Vagina (tissue), 2 donors: ENCODE measurements at regions not wholly inside any gene's neighbourhood (a gene's known extent, or its start where the extent isn't known, plus 50 kb on each side); places are given as distances from the start of the nearest gene placed in this dataset.
A peak's percentile ranks its signal among the peaks of the same experiment; 100 is the strongest.

ENCODE experiments used
- DNase-seq, 2 donors: peaks; one replicate each; pipeline ENCODE4 v3.0.0-alpha.2; 2017; ENCODE audit errors: extremely low spot score in 2 of 2
- H3K27ac ChIP-seq: fragments of 200-600 bp; sonication (generic); one replicate; pipeline ENCODE4 v1.5.1; 2019
- H3K27me3 ChIP-seq: fragments of 200-600 bp; sonication (generic); one replicate; pipeline ENCODE4 v1.5.1; 2019
- H3K36me3 ChIP-seq, 2 donors: fragments of 200-600 bp; sonication (generic); one replicate each; pipeline ENCODE4 v1.5.1; 2017 to 2019
- H3K4me1 ChIP-seq: fragments of 200-600 bp; sonication (generic); one replicate; pipeline ENCODE4 v1.5.1; 2019
- H3K4me3 ChIP-seq, 2 donors: fragments of 200-600 bp; sonication (generic); 1 replicate in 1 of 2; 2 replicates in 1 of 2; pipeline ENCODE4 v1.5.1; 2016 to 2019
- H3K9me3 ChIP-seq: fragments of 200-600 bp; sonication (generic); one replicate; pipeline ENCODE4 v1.5.1; 2019
- CTCF ChIP-seq, 3 experiments: fragments of 450-650 bp in 2 of 3; fragments of 200-600 bp in 1 of 3; sonication (generic) in 1 of 3; IDR thresholded peaks; one replicate each; pipeline ENCODE4 v1.5.1; 2017 to 2019; ENCODE audit warnings: antibody characterized with exemption in 3 of 3, mild to moderate bottlenecking in 2 of 3, moderate library complexity in 2 of 3
- POLR2A ChIP-seq, 2 donors: fragments of 450-650 bp; IDR thresholded peaks; one replicate each; pipeline ENCODE4 v1.6.1; 2017; ENCODE audit warnings: antibody characterized with exemption in 2 of 2, mild to moderate bottlenecking in 2 of 2, moderate library complexity in 2 of 2
- POLR2AphosphoS5 ChIP-seq, 2 donors: sonication (generic); formaldehyde crosslinking; IDR thresholded peaks; one replicate each; pipeline ENCODE4 v1.9.0; 2017; ENCODE audit warnings: antibody characterized with exemption in 2 of 2, mild to moderate bottlenecking in 2 of 2, low read depth in 1 of 2; ENCODE audit not compliant: insufficient read depth in 1 of 2
- intact Hi-C: fragments of 100-400 bp; cut with DNase I; formaldehyde crosslinking; loops from one replicate; pipeline ENCODE4 v1.15.1; 2023

GRCh38 chr16:54602666-54603065, 316.1 kb upstream of the IRX3 start:
- TF ChIP-seq CTCF (IDR thresholded peaks at IDR 0.05) (no peak), POLR2AphosphoS5 (IDR thresholded peaks at IDR 0.05; ENCODE audit: insufficient read depth in 1 of 2, low read depth in 1 of 2) (no peak), POLR2A (IDR thresholded peaks at IDR 0.05) (no peak)
- Histone ChIP-seq H3K36me3 (no peaks in the 10 kb centered on the region), H3K4me3 (no peak overlapping the region), H3K27me3 (no peaks in the 10 kb centered on the region), H3K4me1 (no peaks in the 10 kb centered on the region), H3K9me3 (no peaks in the 10 kb centered on the region), H3K27ac (no peak overlapping the region)
- peak in 1 of 2 donors; percentile 37 for DNase-seq
- intact Hi-C loops, result no loop called here

- peak; percentile 12 to 54 for DNase-seq
- no peaks in the 10 kb centered on the region for H3K4me1 ChIP-seq
- H3K27ac ChIP-seq, result no peak overlapping the region
- no peaks in the 10 kb centered on the region for H3K9me3 ChIP-seq
- H3K36me3 ChIP-seq, result no peaks in the 10 kb centered on the region
- no peaks in the 10 kb centered on the region for H3K27me3 ChIP-seq
- H3K4me3 ChIP-seq, result no peak overlapping the region
- TF ChIP-seq CTCF (IDR thresholded peaks at IDR 0.05), result no peak
- TF ChIP-seq POLR2AphosphoS5 (IDR thresholded peaks at IDR 0.05; ENCODE audit: insufficient read depth in 1 of 2, low read depth in 1 of 2), result no peak
- TF ChIP-seq POLR2A (IDR thresholded peaks at IDR 0.05), result no peak
- intact Hi-C loops, result no loop called here
Measured at GRCh38 chr16:54597222-54597621, 310.6 kb upstream of the IRX3 start.

- Histone ChIP-seq H3K4me1 (no peaks in the 10 kb centered on the region), H3K27me3 (no peaks in the 10 kb centered on the region)
Measured at GRCh38 chr16:54595621-54596020, 309.0 kb upstream of the IRX3 start.

GRCh38 chr16:54594601-54595391, 308.2 kb upstream of the IRX3 start:
- intact Hi-C loops, result no loop called here

More at GRCh38 chr16:54595621-54596020, 309.0 kb upstream of the IRX3 start:
- Histone ChIP-seq H3K9me3 (no peaks in the 10 kb centered on the region), H3K27ac (no peak overlapping the region), H3K36me3 (no peaks in the 10 kb centered on the region), H3K4me3 (no peak overlapping the region)
- TF ChIP-seq POLR2AphosphoS5 (IDR thresholded peaks at IDR 0.05; ENCODE audit: insufficient read depth in 1 of 2, low read depth in 1 of 2) (no peak), POLR2A (IDR thresholded peaks at IDR 0.05) (no peak), CTCF (IDR thresholded peaks at IDR 0.05) (no peak)
- intact Hi-C loops, result no loop called here
- peak in 1 of 2 donors; percentile 61 for DNase-seq

More at GRCh38 chr16:54594601-54595391, 308.2 kb upstream of the IRX3 start:
- H3K27me3 ChIP-seq, result no peaks in the 10 kb centered on the region
- no peaks in the 10 kb centered on the region for H3K36me3 ChIP-seq
- TF ChIP-seq CTCF (IDR thresholded peaks at IDR 0.05) (no peak), POLR2AphosphoS5 (IDR thresholded peaks at IDR 0.05; ENCODE audit: insufficient read depth in 1 of 2, low read depth in 1 of 2) (no peak), POLR2A (IDR thresholded peaks at IDR 0.05) (no peak)
- no peaks in the 10 kb centered on the region for H3K4me1 ChIP-seq
- H3K9me3 ChIP-seq, result no peaks in the 10 kb centered on the region
- H3K4me3 ChIP-seq, result no peak overlapping the region
- no peak overlapping the region for H3K27ac ChIP-seq
- peak; percentile 44 to 91 for DNase-seq
